ENCODE measurements at regions not wholly inside any gene's neighbourhood (a gene's known extent, or its start where the extent isn't known, plus 50 kb on each side); places are given as distances from the start of the nearest gene placed in this dataset.

DNA sequence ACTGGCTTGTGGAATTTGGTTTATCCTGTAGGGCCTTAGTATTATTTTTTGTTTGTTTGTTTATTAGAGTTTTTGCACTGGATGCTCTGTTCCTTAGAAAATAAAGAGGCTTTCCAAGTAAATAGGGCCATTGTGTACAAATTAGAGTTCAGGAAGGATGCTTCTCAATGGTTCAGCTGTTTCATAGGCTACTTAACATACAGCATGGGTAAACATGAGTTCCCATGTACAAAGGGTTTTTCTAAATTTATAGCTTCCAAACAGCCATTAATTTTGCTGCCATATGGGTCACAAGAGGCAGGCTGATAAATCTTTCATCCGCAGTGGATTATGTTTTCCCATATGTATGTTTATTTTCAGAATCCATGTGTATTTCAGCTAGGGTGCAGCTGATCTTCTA, 121.6 kb upstream of the WDR11 start:
- Histone ChIP-seq H3K79me1 (ENCODE audit: low read length) (no peaks in the 10 kb centered on the region), H4K8ac (ENCODE audit: low read depth, low read length) (no peak overlapping the region), H3K56ac (ENCODE audit: low read length) (no peak overlapping the region), H3K79me2 (ENCODE audit: control insufficient read depth, insufficient read depth, low read length) (no peaks in the 10 kb centered on the region), H3K4me3 (ENCODE audit: low read length) (no peak overlapping the region), H2AK5ac (ENCODE audit: low read length) (no peak overlapping the region), H2BK15ac (replicated peaks; ENCODE audit: low read depth) (no peak overlapping the region), H3K4me1 (ENCODE audit: control insufficient read depth, low read depth, low read length) (no peaks in the 10 kb centered on the region), H3K27me3 (ENCODE audit: insufficient read depth, low read length, poor library complexity) (peaks cover 2% of the 10 kb centered on the region), H2BK120ac (ENCODE audit: low read depth, low read length) (no peak overlapping the region), H3K9ac (ENCODE audit: low read length) (no peak overlapping the region), H3K36me3 (ENCODE audit: control insufficient read depth, insufficient read depth, low read length) (no peaks in the 10 kb centered on the region), H4K5ac (ENCODE audit: low read length) (no peak overlapping the region), H3K4me2 (ENCODE audit: low read length) (no peak overlapping the region), H2BK5ac (ENCODE audit: low read length) (no peak overlapping the region), H3K27ac (ENCODE audit: low read depth, low read length) (no peak overlapping the region), H3K23ac (ENCODE audit: low read length) (no peak overlapping the region), H3K18ac (ENCODE audit: low read length) (no peak overlapping the region), H3K4ac (ENCODE audit: low read depth, low read length) (no peak overlapping the region)
- no CpG with 5 or more reads among the region's 1 CpG for WGBS (ENCODE audit: extremely low coverage, insufficient coverage, low lambda C conversion rate)
- DNase-seq: no peak

DNA sequence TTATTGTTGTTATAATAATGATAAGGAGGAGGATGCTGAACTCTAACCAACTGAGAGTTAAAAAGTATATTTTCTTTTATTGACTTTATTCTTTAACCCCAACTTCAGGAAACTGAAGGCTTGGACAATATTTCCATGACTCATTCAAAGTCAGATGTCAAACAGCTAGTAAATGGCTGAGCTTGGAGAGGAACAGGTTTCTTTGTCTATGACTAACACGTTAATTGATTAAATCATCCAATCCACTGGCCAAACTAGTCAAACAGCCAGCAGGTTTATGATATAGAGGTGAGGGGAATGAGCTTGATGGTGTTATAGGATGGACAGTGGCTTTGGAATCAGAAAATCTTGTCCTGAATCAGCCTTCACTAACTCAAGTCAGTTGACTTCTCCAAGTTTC, 119.1 kb upstream of the WDR11 start:
- H2BK5ac ChIP-seq (ENCODE audit: low read length): no peak overlapping the region
- DNase-seq: no peak

GRCh38 chr10:120732643-120733313, 118.4 kb upstream of the WDR11 start:
- no CpG with 5 or more reads among the region's 4 CpGs for WGBS (ENCODE audit: extremely low coverage, insufficient coverage, low lambda C conversion rate)

More for the DNA sequence above, 119.1 kb upstream of the WDR11 start:
- peaks cover 2% of the 10 kb centered on the region for H3K27me3 ChIP-seq (ENCODE audit: insufficient read depth, low read length, poor library complexity)
- no peaks in the 10 kb centered on the region for H3K36me3 ChIP-seq (ENCODE audit: control insufficient read depth, insufficient read depth, low read length)
- H3K9ac ChIP-seq (ENCODE audit: low read length): no peak overlapping the region
- no peak overlapping the region for H4K8ac ChIP-seq (ENCODE audit: low read depth, low read length)
- H2BK15ac ChIP-seq (replicated peaks; ENCODE audit: low read depth): no peak overlapping the region
- no peak overlapping the region for H3K23ac ChIP-seq (ENCODE audit: low read length)
- no peak overlapping the region for H2BK120ac ChIP-seq (ENCODE audit: low read depth, low read length)
- H3K56ac ChIP-seq (ENCODE audit: low read length): no peak overlapping the region
- H3K4me3 ChIP-seq (ENCODE audit: low read length): no peak overlapping the region
- H3K79me1 ChIP-seq (ENCODE audit: low read length): no peaks in the 10 kb centered on the region
- H3K27ac ChIP-seq (ENCODE audit: low read depth, low read length): no peak overlapping the region
- H2AK5ac ChIP-seq (ENCODE audit: low read length): no peak overlapping the region
- no peaks in the 10 kb centered on the region for H3K79me2 ChIP-seq (ENCODE audit: control insufficient read depth, insufficient read depth, low read length)
- no peak overlapping the region for H3K18ac ChIP-seq (ENCODE audit: low read length)
- H3K4me2 ChIP-seq (ENCODE audit: low read length): no peak overlapping the region
- no peak overlapping the region for H3K4ac ChIP-seq (ENCODE audit: low read depth, low read length)
- WGBS (ENCODE audit: extremely low coverage, insufficient coverage, low lambda C conversion rate): no CpG with 5 or more reads among the region's 1 CpG
- H3K4me1 ChIP-seq (ENCODE audit: control insufficient read depth, low read depth, low read length): no peaks in the 10 kb centered on the region
- no peak overlapping the region for H4K5ac ChIP-seq (ENCODE audit: low read length)

DNA sequence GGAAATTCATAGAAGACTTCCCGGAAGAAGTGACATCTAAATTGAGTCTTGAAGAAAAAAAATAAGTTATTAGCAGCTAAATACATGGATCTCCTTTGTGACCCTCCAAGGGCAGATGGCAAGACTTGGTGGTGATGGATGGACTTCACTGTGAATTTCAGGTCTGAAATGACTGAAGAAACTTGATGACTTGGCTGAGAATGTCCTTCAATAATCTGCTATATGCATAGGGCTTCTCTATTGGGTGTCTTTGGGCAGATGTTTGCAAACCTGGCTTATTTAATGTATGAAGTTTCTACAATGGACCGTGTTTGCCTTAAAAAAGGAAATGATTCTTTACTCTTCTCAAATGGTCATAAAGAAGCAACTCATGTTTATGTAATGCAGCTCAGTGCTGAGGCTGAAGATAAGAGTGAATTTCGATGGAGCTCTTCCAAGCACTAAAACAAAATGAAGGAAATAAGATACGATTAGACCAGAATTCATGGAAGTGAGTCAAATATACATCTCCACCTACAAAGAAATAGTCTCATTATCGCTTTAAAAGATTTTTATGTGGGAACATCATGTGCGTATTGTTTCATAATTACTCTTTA, 116.6 kb upstream of the WDR11 start:
- Histone ChIP-seq H3K4me3 (ENCODE audit: low read length) (no peak overlapping the region), H3K27me3 (ENCODE audit: insufficient read depth, low read length, poor library complexity) (no peaks in the 10 kb centered on the region), H3K18ac (ENCODE audit: low read length) (no peak overlapping the region), H3K79me1 (ENCODE audit: low read length) (no peaks in the 10 kb centered on the region), H4K8ac (ENCODE audit: low read depth, low read length) (no peak overlapping the region), H4K5ac (ENCODE audit: low read length) (no peak overlapping the region), H2BK5ac (ENCODE audit: low read length) (no peak overlapping the region), H3K9ac (ENCODE audit: low read length) (no peak overlapping the region), H3K4me1 (ENCODE audit: control insufficient read depth, low read depth, low read length) (peaks cover 3% of the 10 kb centered on the region), H3K27ac (ENCODE audit: low read depth, low read length) (no peak overlapping the region), H3K4me2 (ENCODE audit: low read length) (no peak overlapping the region), H3K56ac (ENCODE audit: low read length) (no peak overlapping the region), H3K79me2 (ENCODE audit: control insufficient read depth, insufficient read depth, low read length) (no peaks in the 10 kb centered on the region), H3K23ac (ENCODE audit: low read length) (no peak overlapping the region), H3K36me3 (ENCODE audit: control insufficient read depth, insufficient read depth, low read length) (no peaks in the 10 kb centered on the region), H2AK5ac (ENCODE audit: low read length) (no peak overlapping the region), H2BK15ac (replicated peaks; ENCODE audit: low read depth) (no peak overlapping the region), H3K4ac (ENCODE audit: low read depth, low read length) (no peak overlapping the region), H2BK120ac (ENCODE audit: low read depth, low read length) (no peak overlapping the region)
- DNase-seq: no peak
- no CpG with 5 or more reads among the region's 6 CpGs for WGBS (ENCODE audit: extremely low coverage, insufficient coverage, low lambda C conversion rate)

More at GRCh38 chr10:120732643-120733313, 118.4 kb upstream of the WDR11 start:
- no peak overlapping the region for H3K9ac ChIP-seq (ENCODE audit: low read length)
- no peaks in the 10 kb centered on the region for H3K79me1 ChIP-seq (ENCODE audit: low read length)
- H3K23ac ChIP-seq (ENCODE audit: low read length): no peak overlapping the region
- no peaks in the 10 kb centered on the region for H3K4me1 ChIP-seq (ENCODE audit: control insufficient read depth, low read depth, low read length)
- H3K4me2 ChIP-seq (ENCODE audit: low read length): no peak overlapping the region
- H3K4ac ChIP-seq (ENCODE audit: low read depth, low read length): no peak overlapping the region
- H2AK5ac ChIP-seq (ENCODE audit: low read length): no peak overlapping the region
- no peak overlapping the region for H3K18ac ChIP-seq (ENCODE audit: low read length)
- no peak overlapping the region for H3K4me3 ChIP-seq (ENCODE audit: low read length)
- no peaks in the 10 kb centered on the region for H3K36me3 ChIP-seq (ENCODE audit: control insufficient read depth, insufficient read depth, low read length)
- no peak overlapping the region for H3K27ac ChIP-seq (ENCODE audit: low read depth, low read length)
- no peak overlapping the region for H2BK5ac ChIP-seq (ENCODE audit: low read length)
- peak; percentile 33 for DNase-seq
- H2BK15ac ChIP-seq (replicated peaks; ENCODE audit: low read depth): no peak overlapping the region
- no peaks in the 10 kb centered on the region for H3K27me3 ChIP-seq (ENCODE audit: insufficient read depth, low read length, poor library complexity)
- no peak overlapping the region for H4K5ac ChIP-seq (ENCODE audit: low read length)
- H2BK120ac ChIP-seq (ENCODE audit: low read depth, low read length): no peak overlapping the region
- no peak overlapping the region for H3K56ac ChIP-seq (ENCODE audit: low read length)
- H3K79me2 ChIP-seq (ENCODE audit: control insufficient read depth, insufficient read depth, low read length): no peaks in the 10 kb centered on the region
- H4K8ac ChIP-seq (ENCODE audit: low read depth, low read length): no peak overlapping the region

DNA sequence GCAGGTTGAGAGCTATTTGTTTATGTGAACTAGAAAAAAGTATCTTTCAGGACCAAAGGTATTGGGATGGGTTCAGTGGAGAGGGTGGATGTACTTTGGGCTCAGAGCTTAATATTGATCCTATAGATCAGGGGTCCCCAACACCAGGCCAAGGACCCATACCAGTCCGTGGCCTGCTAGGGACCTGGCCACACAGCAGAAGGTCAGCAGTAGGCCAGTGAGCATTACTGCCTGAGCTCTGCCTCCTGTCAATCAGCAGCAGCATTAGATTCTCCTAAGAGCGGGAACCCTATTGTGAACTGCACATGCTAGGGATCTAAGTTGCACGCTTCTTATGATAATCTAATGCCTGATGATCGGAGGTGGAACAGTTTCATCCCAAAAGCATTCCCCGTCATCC, 115.8 kb upstream of the WDR11 start:
- DNase-seq: no peak
- Histone ChIP-seq H3K4me2 (ENCODE audit: low read length) (no peak overlapping the region), H4K5ac (ENCODE audit: low read length) (no peak overlapping the region), H3K9ac (ENCODE audit: low read length) (no peak overlapping the region), H3K4ac (ENCODE audit: low read depth, low read length) (no peak overlapping the region), H4K8ac (ENCODE audit: low read depth, low read length) (no peak overlapping the region), H2BK15ac (replicated peaks; ENCODE audit: low read depth) (no peak overlapping the region), H3K79me1 (ENCODE audit: low read length) (no peaks in the 10 kb centered on the region), H3K4me1 (ENCODE audit: control insufficient read depth, low read depth, low read length) (peaks cover 3% of the 10 kb centered on the region), H3K56ac (ENCODE audit: low read length) (no peak overlapping the region), H2BK5ac (ENCODE audit: low read length) (no peak overlapping the region), H2BK120ac (ENCODE audit: low read depth, low read length) (no peak overlapping the region), H3K36me3 (ENCODE audit: control insufficient read depth, insufficient read depth, low read length) (no peaks in the 10 kb centered on the region), H3K27ac (ENCODE audit: low read depth, low read length) (no peak overlapping the region), H2AK5ac (ENCODE audit: low read length) (no peak overlapping the region), H3K4me3 (ENCODE audit: low read length) (no peak overlapping the region), H3K79me2 (ENCODE audit: control insufficient read depth, insufficient read depth, low read length) (no peaks in the 10 kb centered on the region), H3K23ac (ENCODE audit: low read length) (no peak overlapping the region), H3K18ac (ENCODE audit: low read length) (no peak overlapping the region), H3K27me3 (ENCODE audit: insufficient read depth, low read length, poor library complexity) (no peaks in the 10 kb centered on the region)
- no CpG with 5 or more reads among the region's 5 CpGs for WGBS (ENCODE audit: extremely low coverage, insufficient coverage, low lambda C conversion rate)
